ENCODE measurements at regions not wholly inside any gene's neighbourhood (a gene's known extent, or its start where the extent isn't known, plus 50 kb on each side); places are given as distances from the start of the nearest gene placed in this dataset.

GRCh38 chr9:108244686-108245085, 611.1 kb downstream of the ACTL7B start:
- CTCF ChIA-PET = no interaction called here
- POLR2A ChIA-PET = no interaction called here
- no peak for TF ChIP-seq CTCF (IDR thresholded peaks at IDR 0.05; ENCODE audit: insufficient read depth, low read length, missing control alignments)

GRCh38 chr9:108241384-108242073, 614.3 kb downstream of the ACTL7B start:
- no peak for DNase-seq (ENCODE audit: low read depth, low spot score)
- TF ChIP-seq CTCF (IDR thresholded peaks at IDR 0.05; ENCODE audit: insufficient read depth, low read length, missing control alignments) = no peak
- CTCF ChIA-PET = no interaction called here
- no peak overlapping the region for H3K4me3 ChIP-seq (ENCODE audit: low read depth, low read length)
- POLR2A ChIA-PET = no interaction called here

More at GRCh38 chr9:108244686-108245085, 611.1 kb downstream of the ACTL7B start:
- DNase-seq (ENCODE audit: low read depth, low spot score) = no peak
- H3K4me3 ChIP-seq (ENCODE audit: low read depth, low read length) = no peak overlapping the region

- DNase-seq (ENCODE audit: low read depth, low spot score) = no peak
- ChIA-PET CTCF (interaction anchor here (1.2 kb wide), 1 partner anchor 15 kb away, joined by 3 read pairs; no protein-coding TSS in a partner anchor), POLR2A (no interaction called here)
- no peak overlapping the region for H3K4me3 ChIP-seq (ENCODE audit: low read depth, low read length)
- TF ChIP-seq CTCF (IDR thresholded peaks at IDR 0.05; ENCODE audit: insufficient read depth, low read length, missing control alignments) = no peak
Measured at GRCh38 chr9:108239696-108240321, 616.0 kb downstream of the ACTL7B start.

GRCh38 chr9:108235609-108236008, 620.2 kb downstream of the ACTL7B start:
- no peak for TF ChIP-seq CTCF (IDR thresholded peaks at IDR 0.05; ENCODE audit: insufficient read depth, low read length, missing control alignments)
- no peak for DNase-seq (ENCODE audit: low read depth, low spot score)
- no peak overlapping the region for H3K4me3 ChIP-seq (ENCODE audit: low read depth, low read length)
- ChIA-PET POLR2A (interaction anchor here (0.6 kb wide), 1 partner anchor 37 kb away, joined by 3 read pairs; no protein-coding TSS in a partner anchor), CTCF (no interaction called here)

- no peak for DNase-seq (ENCODE audit: low read depth, low spot score)
- CTCF ChIA-PET = no interaction called here
- H3K4me3 ChIP-seq (ENCODE audit: low read depth, low read length) = no peak overlapping the region
- TF ChIP-seq CTCF (IDR thresholded peaks at IDR 0.05; ENCODE audit: insufficient read depth, low read length, missing control alignments) = no peak
- POLR2A ChIA-PET = no interaction called here
Measured at GRCh38 chr9:108234811-108235210, 621.0 kb downstream of the ACTL7B start.

GRCh38 chr9:108225149-108225800, 630.5 kb downstream of the ACTL7B start:
- CTCF ChIA-PET = no interaction called here
- POLR2A ChIA-PET = no interaction called here

More at GRCh38 chr9:108225149-108225800, 630.5 kb downstream of the ACTL7B start:
- DNase-seq (ENCODE audit: low read depth, low spot score) = no peak
- no peak overlapping the region for H3K4me3 ChIP-seq (ENCODE audit: low read depth, low read length)
- TF ChIP-seq CTCF (IDR thresholded peaks at IDR 0.05; ENCODE audit: insufficient read depth, low read length, missing control alignments) = no peak
